Pancreas (tissue), 10 donors: ENCODE measurements at regions not wholly inside any gene's neighbourhood (a gene's known extent, or its start where the extent isn't known, plus 50 kb on each side); places are given as distances from the start of the nearest gene placed in this dataset.

ENCODE experiments used
- ATAC-seq, 4 donors: fragments of 200-7000 bp; cut with Tn5 transposase; one replicate each; pipeline versions ENCODE4 v1.8.0 to v1.9.1; 2020; ENCODE audit warnings: mild to moderate bottlenecking in 4 of 4, moderate library complexity in 4 of 4
- DNase-seq, 6 donors: peaks; one replicate each; pipeline ENCODE4 v3.0.0-alpha.2; 2020
- FAIRE-seq: peaks from 2 replicates; lab custom pipeline; 2012; peaks lifted over from hg19 to GRCh38; lab: Jason Lieb, UNC
- H3K27ac ChIP-seq, 4 donors: fragments of 200-600 bp; sonication (generic); 1 replicate in 3 of 4; 2 replicates in 1 of 4; pipeline versions ENCODE4 v1.5.0 to v1.8.0; 2020
- H3K27me3 ChIP-seq, 4 donors: fragments of 200-600 bp; one replicate each; pipeline ENCODE4 v1.8.0; 2021
- H3K36me3 ChIP-seq, 3 donors: fragments of 200-600 bp; sonication (generic) in 1 of 3; one replicate each; pipeline versions ENCODE4 v1.5.0 to v1.8.0; 2020 to 2021
- H3K4me1 ChIP-seq, 3 donors: fragments of 200-600 bp; one replicate each; pipeline ENCODE4 v1.8.0; 2021
- H3K4me3 ChIP-seq, 4 donors: fragments of 200-600 bp; sonication (generic) in 2 of 4; one replicate each; pipeline versions ENCODE4 v1.5.0 to v1.8.0; 2020 to 2021
- H3K9me3 ChIP-seq, 4 donors: fragments of 200-600 bp; one replicate each; pipeline ENCODE4 v1.8.0; 2021
- WGBS, 2 donors: extraction: QIAGEN DNeasy Blood & Tissue Kit; methylation state at CpG; one replicate each; pipeline ENCODE4 v1.1.7; 2013; 5-methylcytosine and 5-hydroxymethylcytosine counted together
- intact Hi-C, 3 donors: fragments of 100-400 bp; cut with DNase I; formaldehyde crosslinking; loops; one replicate each; pipeline versions ENCODE4 v1.11.1 to v1.14.2; 2022
- TF ChIP-seq, protein P1 (sequence below), 4 donors: fragments of 200-600 bp; sonication (generic) in 3 of 4; IDR thresholded peaks; one replicate each; pipeline versions ENCODE4 v1.5.0 to v1.8.0; 2021; ENCODE audit warnings: antibody characterized with exemption in 4 of 4
- donor health status: healthy with polysubstance abuse.
- donor health status: DM: no; HTN: no; CAD: no; lungs with moderate emphysema.
- donor health status: DM: no; HTN: no; CAD: no.
- donor health status: control.
- donor health status: control.
- donor health status: Bipolar disorder and iron deficiency.
- donor health status: DM: yes; HTN: yes; CAD: no.
- donor health status: DM: no; HTN: no; CAD: no.
- donor health status: DM: no; HTN: no; CAD: no.
- donor health status: DM: yes; HTN: yes; CAD: no.

DNA sequence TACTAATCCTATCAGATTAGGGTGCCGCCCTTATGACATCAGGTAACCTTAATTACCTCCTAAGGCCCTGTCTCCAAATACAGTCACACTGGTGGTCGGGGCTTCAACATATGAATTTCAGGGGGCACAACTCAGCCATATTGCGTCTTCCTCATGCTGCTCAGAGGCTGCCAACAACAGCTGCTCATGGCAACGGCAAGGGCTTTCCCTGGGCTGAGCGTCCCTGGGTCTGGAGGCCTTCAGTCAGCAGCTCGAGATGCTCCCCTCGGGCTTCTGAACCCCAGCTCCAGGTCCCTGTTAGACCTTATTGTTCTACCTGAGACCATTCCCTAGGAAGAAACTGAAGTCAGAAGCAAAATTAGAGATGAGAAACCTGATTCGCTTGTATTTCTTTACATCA is 157.2 kb downstream of the TMEM132E start:
- WGBS, 2 donors, result 49 to 61% methylated on average over 8 of the region's 8 CpGs
- Histone ChIP-seq H3K9me3 (no peaks in the 10 kb centered on the region), H3K36me3 (no peaks in the 10 kb centered on the region), H3K4me1 (no peaks in the 10 kb centered on the region), H3K4me3 (no peak overlapping the region), H3K27ac (no peak overlapping the region), H3K27me3 (no peaks in the 10 kb centered on the region)
- no peak for DNase-seq
- FAIRE-seq, result no peak
- no peak for ATAC-seq
- intact Hi-C loops, result no loop called here
- TF ChIP-seq, protein P1, sequence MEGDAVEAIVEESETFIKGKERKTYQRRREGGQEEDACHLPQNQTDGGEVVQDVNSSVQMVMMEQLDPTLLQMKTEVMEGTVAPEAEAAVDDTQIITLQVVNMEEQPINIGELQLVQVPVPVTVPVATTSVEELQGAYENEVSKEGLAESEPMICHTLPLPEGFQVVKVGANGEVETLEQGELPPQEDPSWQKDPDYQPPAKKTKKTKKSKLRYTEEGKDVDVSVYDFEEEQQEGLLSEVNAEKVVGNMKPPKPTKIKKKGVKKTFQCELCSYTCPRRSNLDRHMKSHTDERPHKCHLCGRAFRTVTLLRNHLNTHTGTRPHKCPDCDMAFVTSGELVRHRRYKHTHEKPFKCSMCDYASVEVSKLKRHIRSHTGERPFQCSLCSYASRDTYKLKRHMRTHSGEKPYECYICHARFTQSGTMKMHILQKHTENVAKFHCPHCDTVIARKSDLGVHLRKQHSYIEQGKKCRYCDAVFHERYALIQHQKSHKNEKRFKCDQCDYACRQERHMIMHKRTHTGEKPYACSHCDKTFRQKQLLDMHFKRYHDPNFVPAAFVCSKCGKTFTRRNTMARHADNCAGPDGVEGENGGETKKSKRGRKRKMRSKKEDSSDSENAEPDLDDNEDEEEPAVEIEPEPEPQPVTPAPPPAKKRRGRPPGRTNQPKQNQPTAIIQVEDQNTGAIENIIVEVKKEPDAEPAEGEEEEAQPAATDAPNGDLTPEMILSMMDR (IDR thresholded peaks at IDR 0.05), result no peak

DNA sequence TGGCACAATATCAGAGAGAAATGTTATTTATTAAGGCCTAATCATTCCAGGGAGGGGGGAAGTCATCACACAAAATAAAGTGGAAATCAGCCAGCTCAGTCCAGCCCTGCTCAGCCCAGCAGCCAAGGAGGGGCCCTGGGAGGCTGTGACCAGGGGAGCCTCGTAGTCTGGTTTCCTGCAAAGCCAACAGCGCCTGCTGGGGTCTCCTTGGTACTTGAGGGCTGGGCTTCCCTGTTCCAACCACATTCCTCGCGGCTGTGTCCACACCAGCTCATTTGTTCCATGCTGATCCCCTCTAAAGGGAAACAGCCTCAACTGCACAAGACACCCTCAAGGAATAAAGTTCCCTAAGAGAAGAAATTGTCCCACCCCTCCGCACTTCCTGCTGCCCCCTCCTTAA is 154.0 kb downstream of the TMEM132E start:
- Histone ChIP-seq H3K4me3 (no peak overlapping the region), H3K27ac (no peak overlapping the region), H3K4me1 (no peaks in the 10 kb centered on the region), H3K9me3 (no peaks in the 10 kb centered on the region), H3K27me3 (no peaks in the 10 kb centered on the region), H3K36me3 (no peaks in the 10 kb centered on the region)
- intact Hi-C loops, result no loop called here
- no peak for ATAC-seq
- DNase-seq, result no peak
- FAIRE-seq, result no peak
- WGBS, 2 donors, result 42 to 43% methylated on average over 5 of the region's 5 CpGs
- TF ChIP-seq, protein P1 (IDR thresholded peaks at IDR 0.05), result no peak

DNA sequence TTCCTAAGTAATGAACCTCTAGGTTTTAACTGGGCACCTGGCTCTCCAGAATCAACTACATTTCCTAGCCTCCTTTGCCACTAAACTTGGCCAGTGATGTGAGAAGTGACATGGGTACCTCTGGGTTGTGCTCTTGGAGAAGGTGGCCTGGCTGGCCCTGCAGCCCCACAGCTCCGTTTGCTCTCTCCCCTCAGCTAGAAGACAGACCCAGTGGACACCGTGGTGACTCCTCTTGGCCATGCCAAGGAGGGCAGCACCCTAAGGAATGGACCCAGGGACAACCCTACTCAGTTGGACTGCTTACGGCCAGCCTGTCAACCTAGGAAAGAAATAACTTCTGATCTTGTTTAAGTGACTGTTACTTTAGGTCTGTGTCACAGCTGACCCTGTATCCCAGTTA is 151.4 kb downstream of the TMEM132E start:
- WGBS, 2 donors, result 53 to 58% methylated on average over 3 of the region's 3 CpGs
- no peaks in the 10 kb centered on the region for H3K27me3 ChIP-seq
- no peaks in the 10 kb centered on the region for H3K9me3 ChIP-seq
- H3K4me1 ChIP-seq, result no peaks in the 10 kb centered on the region
- no peak overlapping the region for H3K27ac ChIP-seq
- intact Hi-C loops, result no loop called here
- TF ChIP-seq, protein P1 (IDR thresholded peaks at IDR 0.05), result no peak
- no peak for FAIRE-seq
- no peak overlapping the region for H3K4me3 ChIP-seq
- H3K36me3 ChIP-seq, result no peaks in the 10 kb centered on the region
- no peak for ATAC-seq
- no peak for DNase-seq

DNA sequence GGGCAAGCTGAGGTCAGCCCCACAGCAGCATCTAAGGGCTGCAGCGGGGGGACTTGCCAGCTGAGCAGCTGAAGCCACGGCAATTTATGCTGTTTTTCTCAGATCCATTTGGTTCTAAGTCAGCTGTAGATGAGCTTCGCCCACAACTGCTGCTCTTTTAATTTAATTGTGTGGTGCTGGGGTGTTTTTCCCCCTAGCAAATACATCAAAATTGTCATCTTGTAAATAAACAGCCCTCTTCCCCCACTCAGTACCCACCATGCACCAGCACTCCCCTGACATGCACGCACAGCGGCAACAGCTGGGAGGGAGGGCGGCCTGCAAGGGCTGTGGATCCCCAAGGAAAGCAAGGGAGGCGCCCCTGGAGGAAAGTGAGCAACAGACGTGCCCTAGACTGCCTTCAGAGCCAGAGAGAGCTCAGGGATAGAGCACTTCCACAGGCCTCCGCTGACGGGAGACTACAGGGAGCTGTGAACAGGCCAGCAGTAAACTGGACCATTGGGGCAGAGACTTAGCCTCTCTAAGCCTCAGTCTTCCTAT is 149.5 kb downstream of the TMEM132E start:
- ATAC-seq (no peak), FAIRE-seq (no peak), DNase-seq (no peak)
- H3K27me3 ChIP-seq, result no peaks in the 10 kb centered on the region
- TF ChIP-seq, protein P1 (IDR thresholded peaks at IDR 0.05), result no peak
- H3K4me3 ChIP-seq, result no peak overlapping the region
- WGBS, 2 donors, result 62 to 71% methylated on average over 10 of the region's 10 CpGs
- intact Hi-C loops, result loop anchor here in 1 of 3 donors (10.0 kb wide), 1 partner anchor 216 kb away; no protein-coding TSS in a partner anchor
- H3K9me3 ChIP-seq, result no peaks in the 10 kb centered on the region
- no peaks in the 10 kb centered on the region for H3K36me3 ChIP-seq
- no peaks in the 10 kb centered on the region for H3K4me1 ChIP-seq
- H3K27ac ChIP-seq, result no peak overlapping the region

DNA sequence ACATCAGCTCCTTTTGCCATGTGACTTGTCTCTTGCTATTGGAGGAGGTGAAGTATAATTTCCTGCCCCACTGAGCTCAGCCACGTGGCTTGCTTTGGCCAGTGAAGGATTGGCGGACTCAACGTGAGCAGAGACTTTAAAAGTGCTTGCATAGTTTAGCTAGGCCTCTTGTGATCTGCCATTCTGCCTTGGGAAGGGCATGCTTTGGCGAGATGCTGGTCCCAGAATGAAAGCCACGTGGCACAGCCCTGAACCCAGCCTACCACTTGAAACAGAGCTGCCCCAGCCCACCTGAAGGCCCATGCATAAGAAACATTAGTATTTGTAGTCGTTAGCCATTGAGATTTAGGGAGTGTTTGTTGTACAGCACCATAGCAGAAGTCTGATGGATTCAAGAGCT is 148.2 kb downstream of the TMEM132E start:
- Histone ChIP-seq H3K27me3 (no peaks in the 10 kb centered on the region), H3K4me1 (no peaks in the 10 kb centered on the region), H3K27ac (no peak overlapping the region), H3K36me3 (no peaks in the 10 kb centered on the region), H3K9me3 (no peaks in the 10 kb centered on the region), H3K4me3 (no peak overlapping the region)
- WGBS, 2 donors, result 52 to 62% methylated on average over 6 of the region's 6 CpGs
- DNase-seq (no peak), ATAC-seq (no peak), FAIRE-seq (no peak)
- intact Hi-C loops, result loop anchor here in 1 of 3 donors (10.0 kb wide), 1 partner anchor 217 kb away; no protein-coding TSS in a partner anchor
- TF ChIP-seq, protein P1 (IDR thresholded peaks at IDR 0.05), result no peak
